Thyroid gland (tissue), 4 donors: ENCODE measurements at regions not wholly inside any gene's neighbourhood (a gene's known extent, or its start where the extent isn't known, plus 50 kb on each side); places are given as distances from the start of the nearest gene placed in this dataset.

Experiments used
- DNase-seq, 2 donors: peaks; one replicate each; pipeline ENCODE4 v3.0.0-alpha.2; 2019
- H3K27ac ChIP-seq, 3 donors: fragments of 200-600 bp; sonication (generic); 1 replicate in 2 of 3; 2 replicates in 1 of 3; pipeline ENCODE4 v1.5.1; 2016 to 2019; ENCODE audit warnings: mild to moderate bottlenecking in 1 of 3, moderate library complexity in 1 of 3
- H3K27me3 ChIP-seq: fragments of 200-600 bp; sonication (generic); one replicate; pipeline ENCODE4 v1.5.1; 2019
- H3K36me3 ChIP-seq, 2 donors: fragments of 200-600 bp; sonication (generic); one replicate each; pipeline ENCODE4 v1.5.1; 2016 to 2019
- H3K4me1 ChIP-seq, 2 donors: fragments of 200-600 bp; sonication (generic); one replicate each; pipeline ENCODE4 v1.5.1; 2017 to 2019
- H3K4me3 ChIP-seq, 3 donors: fragments of 200-600 bp; sonication (generic); replicated peaks in 1 of 3; 1 replicate in 2 of 3; 2 replicates in 1 of 3; pipeline ENCODE4 v1.5.1; 2016; ENCODE audit warnings: mild to moderate bottlenecking in 1 of 3
- H3K9me3 ChIP-seq: fragments of 200-600 bp; sonication (generic); one replicate; pipeline ENCODE4 v1.5.1; 2017
- CTCF ChIP-seq, 6 experiments: fragments of 200-600 bp in 3 of 6; fragments of 450-650 bp in 3 of 6; sonication (generic) in 3 of 6; IDR thresholded peaks; one replicate each; pipeline ENCODE4 v1.5.1; 2016 to 2019; ENCODE audit warnings: antibody characterized with exemption in 6 of 6, mild to moderate bottlenecking in 2 of 6, inconsistent platforms in 1 of 6, moderate library complexity in 1 of 6
- POLR2A ChIP-seq, 2 donors: fragments of 450-650 bp; IDR thresholded peaks; one replicate each; pipeline ENCODE4 v1.6.1; 2017; ENCODE audit warnings: antibody characterized with exemption in 2 of 2, mild to moderate bottlenecking in 2 of 2, moderate library complexity in 1 of 2
- WGBS, 2 donors: methylation state at CpG; one replicate each; pipeline ENCODE4 v1.1.5; 2017; 5-methylcytosine and 5-hydroxymethylcytosine counted together
- intact Hi-C: fragments of 100-400 bp; cut with DNase I; formaldehyde crosslinking; loops from one replicate; pipeline ENCODE4 v1.15.1; 2023

GRCh38 chr9:105039175-105039799 lies 111.3 kb upstream of the ABCA1 start:
- 68 to 77% methylated on average over 3 of the region's 3 CpGs for WGBS, 2 donors
- Histone ChIP-seq H3K27me3 (no peaks in the 10 kb centered on the region), H3K9me3 (no peaks in the 10 kb centered on the region), H3K4me1 (no peaks in the 10 kb centered on the region), H3K36me3 (no peaks in the 10 kb centered on the region), H3K27ac (no peak overlapping the region), H3K4me3 (no peak overlapping the region)
- DNase-seq: no peak
- intact Hi-C loops: no loop called here
- TF ChIP-seq POLR2A (IDR thresholded peaks at IDR 0.05): no peak
- TF ChIP-seq CTCF (IDR thresholded peaks at IDR 0.05): no peak

GRCh38 chr9:105043370-105043936 lies 115.5 kb upstream of the ABCA1 start:
- intact Hi-C loops: no loop called here
- DNase-seq: no peak
- Histone ChIP-seq H3K27ac (no peak overlapping the region), H3K36me3 (no peaks in the 10 kb centered on the region), H3K4me1 (no peaks in the 10 kb centered on the region), H3K9me3 (no peaks in the 10 kb centered on the region), H3K4me3 (no peak overlapping the region), H3K27me3 (no peaks in the 10 kb centered on the region)
- 86 to 87% methylated on average over 3 of the region's 3 CpGs for WGBS, 2 donors
- no peak for TF ChIP-seq POLR2A (IDR thresholded peaks at IDR 0.05)
- TF ChIP-seq CTCF (IDR thresholded peaks at IDR 0.05): no peak

- WGBS, 2 donors: 56 to 82% methylated on average over 2 of the region's 2 CpGs
- H3K9me3 ChIP-seq: no peaks in the 10 kb centered on the region
- H3K4me3 ChIP-seq: no peak overlapping the region
- no peak overlapping the region for H3K27ac ChIP-seq
- no peak for DNase-seq
- H3K27me3 ChIP-seq: no peaks in the 10 kb centered on the region
- no peaks in the 10 kb centered on the region for H3K4me1 ChIP-seq
- intact Hi-C loops: no loop called here
- TF ChIP-seq CTCF (IDR thresholded peaks at IDR 0.05): no peak
- no peak for TF ChIP-seq POLR2A (IDR thresholded peaks at IDR 0.05)
- no peaks in the 10 kb centered on the region for H3K36me3 ChIP-seq
Observed at GRCh38 chr9:105044518-105044917, 116.6 kb upstream of the ABCA1 start.

GRCh38 chr9:105046907-105047741 lies 119.2 kb upstream of the ABCA1 start:
- H3K9me3 ChIP-seq: no peaks in the 10 kb centered on the region
- 87 to 88% methylated on average over 2 of the region's 2 CpGs for WGBS, 2 donors
- intact Hi-C loops: no loop called here
- no peaks in the 10 kb centered on the region for H3K36me3 ChIP-seq
- TF ChIP-seq CTCF (IDR thresholded peaks at IDR 0.05) (no peak), POLR2A (IDR thresholded peaks at IDR 0.05) (no peak)
- H3K27ac ChIP-seq: no peak overlapping the region
- H3K4me1 ChIP-seq: no peaks in the 10 kb centered on the region
- no peaks in the 10 kb centered on the region for H3K27me3 ChIP-seq
- no peak for DNase-seq
- H3K4me3 ChIP-seq: no peak overlapping the region

- no peak for DNase-seq
- H3K4me1 ChIP-seq: no peaks in the 10 kb centered on the region
- no peak overlapping the region for H3K4me3 ChIP-seq
- H3K36me3 ChIP-seq: no peaks in the 10 kb centered on the region
- H3K9me3 ChIP-seq: no peaks in the 10 kb centered on the region
- no peaks in the 10 kb centered on the region for H3K27me3 ChIP-seq
- TF ChIP-seq POLR2A (IDR thresholded peaks at IDR 0.05) (no peak), CTCF (IDR thresholded peaks at IDR 0.05) (no peak)
- intact Hi-C loops: no loop called here
- WGBS, 2 donors: 71 to 80% methylated on average over 2 of the region's 2 CpGs
- H3K27ac ChIP-seq: no peak overlapping the region
Observed at GRCh38 chr9:105047742-105048041, 119.7 kb upstream of the ABCA1 start.
